AG09309 (cell line): ENCODE measurements at regions not wholly inside any gene's neighbourhood (a gene's known extent, or its start where the extent isn't known, plus 50 kb on each side); places are given as distances from the start of the nearest gene placed in this dataset.
"Not testable (repeated sequence)": the region's sequence is repeated elsewhere in the genome, so short reads cannot be mapped to it uniquely, and the experiment has no call there.

ENCODE experiments used
- DNase-seq: peaks from one replicate; pipeline ENCODE4 v3.0.0-alpha.2; 2010; ENCODE audit warnings: low read depth
- H3K4me3 ChIP-seq: 2 replicates; pipeline ENCODE4 v1.5.1; 2011; ENCODE audit warnings: mild to moderate bottlenecking, low read depth, low read length, moderate library complexity; ENCODE audit not compliant: control insufficient read depth
- TF ChIP-seq, protein P1 (sequence below): IDR thresholded peaks from 2 replicates; pipeline ENCODE4 v1.5.1; 2011; ENCODE audit warnings: mild to moderate bottlenecking, low read depth, low read length, inconsistent platforms; ENCODE audit not compliant: insufficient read depth, control insufficient read depth; ENCODE audit errors: missing control alignments

DNA sequence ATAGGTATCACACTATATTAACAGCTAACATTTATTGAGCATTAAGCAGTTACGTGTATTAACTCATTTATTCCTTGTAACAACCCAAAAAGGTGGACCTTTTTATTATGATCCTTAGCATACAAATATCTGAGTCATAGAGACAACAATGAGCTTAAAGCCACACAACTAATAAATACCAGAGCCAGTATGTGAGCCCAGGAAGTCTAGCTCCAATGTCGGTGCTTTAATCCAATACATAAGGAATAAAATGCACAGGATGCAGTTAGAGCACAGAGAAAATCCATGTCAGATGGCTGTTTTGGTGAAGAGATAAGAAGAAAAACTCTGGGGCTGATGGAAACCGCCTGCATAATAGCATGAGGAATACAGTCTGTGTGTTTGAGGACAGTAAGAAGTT lies 888.6 kb downstream of the TMTC2 start:
- no peak overlapping the region for H3K4me3 ChIP-seq
- TF ChIP-seq, protein P1, sequence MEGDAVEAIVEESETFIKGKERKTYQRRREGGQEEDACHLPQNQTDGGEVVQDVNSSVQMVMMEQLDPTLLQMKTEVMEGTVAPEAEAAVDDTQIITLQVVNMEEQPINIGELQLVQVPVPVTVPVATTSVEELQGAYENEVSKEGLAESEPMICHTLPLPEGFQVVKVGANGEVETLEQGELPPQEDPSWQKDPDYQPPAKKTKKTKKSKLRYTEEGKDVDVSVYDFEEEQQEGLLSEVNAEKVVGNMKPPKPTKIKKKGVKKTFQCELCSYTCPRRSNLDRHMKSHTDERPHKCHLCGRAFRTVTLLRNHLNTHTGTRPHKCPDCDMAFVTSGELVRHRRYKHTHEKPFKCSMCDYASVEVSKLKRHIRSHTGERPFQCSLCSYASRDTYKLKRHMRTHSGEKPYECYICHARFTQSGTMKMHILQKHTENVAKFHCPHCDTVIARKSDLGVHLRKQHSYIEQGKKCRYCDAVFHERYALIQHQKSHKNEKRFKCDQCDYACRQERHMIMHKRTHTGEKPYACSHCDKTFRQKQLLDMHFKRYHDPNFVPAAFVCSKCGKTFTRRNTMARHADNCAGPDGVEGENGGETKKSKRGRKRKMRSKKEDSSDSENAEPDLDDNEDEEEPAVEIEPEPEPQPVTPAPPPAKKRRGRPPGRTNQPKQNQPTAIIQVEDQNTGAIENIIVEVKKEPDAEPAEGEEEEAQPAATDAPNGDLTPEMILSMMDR: no peak
- DNase-seq: no peak

DNA sequence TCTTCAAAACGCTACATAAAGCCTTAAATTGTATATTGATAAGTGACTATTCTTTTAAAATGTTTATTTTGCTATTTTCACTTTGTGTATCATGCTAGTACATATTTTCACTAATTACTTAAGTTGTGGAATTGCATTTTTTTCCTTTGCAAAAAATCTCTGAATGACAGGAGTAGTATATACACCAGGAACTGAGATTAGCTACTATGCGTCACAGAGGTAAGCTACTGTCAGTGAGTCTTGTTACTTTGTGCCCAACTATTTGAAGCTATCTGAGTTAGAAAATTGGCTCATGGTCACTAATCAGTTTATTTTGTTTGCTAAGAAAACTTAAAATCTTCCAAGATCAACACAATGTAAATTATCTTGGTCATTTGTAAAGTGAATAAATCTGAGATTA lies 887.4 kb downstream of the TMTC2 start:
- TF ChIP-seq, protein P1: no peak

DNA sequence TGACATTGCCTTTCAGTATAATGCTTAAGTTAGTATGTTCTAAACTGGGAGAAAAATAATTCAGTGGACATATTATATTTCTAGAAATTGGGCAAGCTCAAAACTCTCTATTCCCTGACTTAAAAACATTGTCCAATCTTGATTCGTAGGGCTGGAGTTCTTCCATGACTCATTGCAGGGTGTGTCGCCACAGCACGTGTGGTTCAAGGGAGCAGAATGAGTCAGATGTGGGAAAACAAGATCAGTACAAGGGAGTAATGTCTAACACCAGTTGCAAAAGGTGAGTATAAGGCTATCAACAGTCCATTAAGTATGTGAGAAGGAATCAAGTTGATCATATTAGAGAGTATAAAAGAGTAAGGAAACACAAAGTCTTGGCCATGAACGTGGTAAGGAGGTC lies 887.0 kb downstream of the TMTC2 start:
- TF ChIP-seq, protein P1: no peak
- H3K4me3 ChIP-seq: no peak overlapping the region
- peak; percentile 4 for DNase-seq

More for the DNA sequence above, 887.4 kb downstream of the TMTC2 start:
- no peak for DNase-seq
- no peak overlapping the region for H3K4me3 ChIP-seq

DNA sequence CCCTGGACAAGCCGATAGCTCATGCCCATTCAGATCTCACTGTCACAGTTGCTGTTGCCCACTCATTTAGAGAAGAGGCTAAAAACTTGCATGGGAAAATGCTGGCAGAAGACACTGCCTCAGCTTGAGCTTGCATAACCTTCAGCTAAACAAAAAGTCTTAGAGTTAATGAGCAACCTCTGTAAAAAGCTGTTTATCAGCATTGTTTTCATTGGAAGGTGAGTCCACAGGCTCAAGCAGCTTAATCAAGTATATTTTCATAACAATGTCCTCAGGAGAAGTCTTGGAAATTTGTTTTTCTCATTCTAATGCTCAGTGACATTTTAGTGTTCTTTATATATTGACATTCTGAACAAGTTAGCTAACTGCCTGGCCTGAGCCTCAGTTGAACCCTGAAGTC lies 872.9 kb downstream of the TMTC2 start:
- no peak for DNase-seq
- TF ChIP-seq, protein P1: no peak
- no peak overlapping the region for H3K4me3 ChIP-seq

DNA sequence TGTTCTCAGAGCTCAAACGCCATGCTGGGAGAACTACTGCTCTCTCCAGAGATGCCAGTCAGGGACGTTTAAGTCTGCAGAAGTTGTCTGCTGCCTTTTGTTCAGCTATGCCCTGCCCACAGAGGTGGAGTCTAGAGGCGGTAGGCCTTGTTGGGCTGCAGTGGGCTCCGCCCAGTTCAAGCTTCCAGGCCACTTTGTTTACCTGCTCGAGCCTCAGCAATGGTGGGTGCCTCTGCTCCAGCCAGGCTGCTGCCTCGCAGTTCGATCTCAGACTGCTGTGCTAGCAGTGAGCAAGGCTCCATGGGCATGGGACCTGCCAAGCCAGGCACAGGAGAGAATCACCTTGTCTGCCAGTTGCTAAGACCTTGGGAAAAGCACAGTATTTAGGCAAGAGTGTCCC lies 869.3 kb downstream of the TMTC2 start:
- H3K4me3 ChIP-seq, DNase-seq: not testable (repeated sequence)

DNA sequence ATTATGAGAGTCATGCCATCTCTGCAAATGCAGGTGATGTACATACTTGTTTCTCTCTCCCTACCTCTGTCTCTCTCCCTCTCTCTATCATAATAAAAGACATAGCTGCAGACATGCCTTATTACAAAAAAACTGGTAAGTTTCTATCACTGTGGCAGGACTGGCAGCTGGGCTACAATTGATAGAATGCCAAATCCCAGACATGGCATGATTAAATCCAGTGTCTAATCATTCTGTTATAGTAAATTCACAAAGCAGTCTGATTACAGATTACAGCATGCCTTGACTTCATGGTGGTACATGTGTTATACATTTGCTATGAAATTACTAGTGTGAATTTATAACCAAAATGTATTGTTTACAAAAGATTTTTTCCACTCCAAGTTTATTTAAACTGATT lies 854.7 kb downstream of the TMTC2 start:
- TF ChIP-seq, protein P1: no peak
- DNase-seq: no peak
- H3K4me3 ChIP-seq: no peak overlapping the region

DNA sequence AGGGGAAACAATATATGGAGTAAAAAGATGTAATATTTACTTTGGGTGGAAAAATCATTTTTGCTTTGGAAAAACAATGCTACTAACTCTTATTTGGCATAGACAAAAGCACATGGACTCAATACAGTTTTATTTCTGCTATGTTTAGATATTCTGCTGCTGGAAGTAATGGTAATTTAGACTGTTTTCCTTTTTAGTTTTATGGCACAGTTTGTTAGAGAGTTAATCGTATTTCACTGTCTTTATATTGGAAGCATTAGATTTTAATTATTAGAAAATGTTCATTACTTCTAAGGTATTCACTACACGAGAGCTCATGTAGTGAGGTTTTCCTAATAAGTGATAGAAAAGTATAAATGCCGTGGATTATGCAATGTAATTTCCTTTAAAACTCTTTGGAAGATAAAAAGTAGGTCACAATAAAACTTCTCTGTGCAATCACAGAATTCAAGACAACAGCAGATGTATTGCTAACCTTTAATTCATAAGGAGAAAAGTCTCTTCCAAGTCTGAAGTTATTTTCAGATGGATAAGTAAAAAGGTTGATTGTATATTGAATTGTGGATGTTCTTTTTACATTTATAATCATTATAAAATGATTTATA lies 851.8 kb downstream of the TMTC2 start:
- H3K4me3 ChIP-seq: no peak overlapping the region
- no peak for DNase-seq
- TF ChIP-seq, protein P1: no peak
